ENCODE measurements at regions not wholly inside any gene's neighbourhood (a gene's known extent, or its start where the extent isn't known, plus 50 kb on each side); places are given as distances from the start of the nearest gene placed in this dataset.

DNA sequence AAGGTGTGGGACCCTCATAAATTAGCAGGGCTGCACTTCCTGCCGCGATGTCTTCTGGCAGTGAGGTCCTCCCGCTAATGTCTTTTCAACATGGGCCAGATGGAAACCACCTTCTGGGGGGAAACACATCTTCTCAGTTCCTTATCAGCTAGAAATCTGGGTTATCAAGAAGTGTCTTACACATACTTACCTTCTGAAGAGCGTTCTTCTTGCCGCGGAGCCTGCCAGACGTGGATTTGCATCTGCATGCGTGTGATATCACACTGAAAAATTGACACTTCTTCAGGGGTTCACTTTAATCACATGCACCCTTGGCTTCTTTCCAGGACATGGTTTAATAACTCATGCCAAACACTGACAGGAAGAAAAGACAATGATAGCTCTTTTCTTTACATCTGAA lies 163.5 kb upstream of the SOX11 start:
- Histone ChIP-seq H3K4me1 (ENCODE audit: control insufficient read depth, insufficient read depth, low read length) (no peaks in the 10 kb centered on the region), H3K4me2 (ENCODE audit: low read length) (no peak overlapping the region), H3K4me3 (ENCODE audit: low read length) (no peak overlapping the region), H3K27me3 (ENCODE audit: control insufficient read depth, insufficient read depth, low read length) (no peaks in the 10 kb centered on the region), H3K9ac (ENCODE audit: low read depth, low read length) (no peak overlapping the region), H3K9me3 (replicated peaks; ENCODE audit: low read length) (no peaks in the 10 kb centered on the region), H3K36me3 (ENCODE audit: insufficient read depth, low read length) (no peaks in the 10 kb centered on the region)

DNA sequence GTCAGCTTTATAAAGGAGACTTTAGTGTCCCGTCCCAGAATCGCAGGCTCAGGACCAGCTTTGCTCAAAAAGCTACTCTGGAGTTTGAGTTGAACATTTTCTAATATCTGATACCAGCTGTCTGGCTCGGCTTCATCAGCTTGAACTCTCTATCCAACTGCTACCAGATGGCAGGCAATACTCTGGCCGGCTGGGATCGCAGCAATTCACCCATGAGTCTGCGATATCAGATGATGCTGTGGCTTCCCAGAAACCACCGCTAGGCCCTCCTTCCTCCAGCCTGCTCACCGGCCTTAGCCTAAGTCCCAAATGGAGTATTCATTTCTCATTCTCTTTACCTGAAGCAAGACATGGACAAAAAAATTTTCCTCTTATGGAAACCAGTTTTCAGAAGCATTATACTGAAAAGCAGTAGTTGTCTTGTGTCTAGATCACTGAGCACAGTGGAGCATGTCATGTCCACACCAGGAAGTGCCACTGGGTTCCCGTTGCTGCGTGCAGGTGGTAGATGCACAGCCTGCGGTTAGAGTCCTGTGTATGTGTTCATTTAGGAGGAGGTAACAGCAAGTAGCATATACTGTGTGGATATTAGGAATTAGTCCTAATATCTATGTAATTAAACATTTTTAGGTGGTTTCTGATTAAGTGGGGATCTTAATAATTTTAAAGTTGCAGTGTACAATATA lies 162.0 kb upstream of the SOX11 start:
- H3K36me3 ChIP-seq (ENCODE audit: insufficient read depth, low read length) = no peaks in the 10 kb centered on the region
- no peaks in the 10 kb centered on the region for H3K27me3 ChIP-seq (ENCODE audit: control insufficient read depth, insufficient read depth, low read length)
- no peaks in the 10 kb centered on the region for H3K4me1 ChIP-seq (ENCODE audit: control insufficient read depth, insufficient read depth, low read length)
- H3K4me3 ChIP-seq (ENCODE audit: low read length) = no peak overlapping the region
- H3K9ac ChIP-seq (ENCODE audit: low read depth, low read length) = no peak overlapping the region
- no peak overlapping the region for H3K4me2 ChIP-seq (ENCODE audit: low read length)
- H3K9me3 ChIP-seq (replicated peaks; ENCODE audit: low read length) = no peaks in the 10 kb centered on the region

DNA sequence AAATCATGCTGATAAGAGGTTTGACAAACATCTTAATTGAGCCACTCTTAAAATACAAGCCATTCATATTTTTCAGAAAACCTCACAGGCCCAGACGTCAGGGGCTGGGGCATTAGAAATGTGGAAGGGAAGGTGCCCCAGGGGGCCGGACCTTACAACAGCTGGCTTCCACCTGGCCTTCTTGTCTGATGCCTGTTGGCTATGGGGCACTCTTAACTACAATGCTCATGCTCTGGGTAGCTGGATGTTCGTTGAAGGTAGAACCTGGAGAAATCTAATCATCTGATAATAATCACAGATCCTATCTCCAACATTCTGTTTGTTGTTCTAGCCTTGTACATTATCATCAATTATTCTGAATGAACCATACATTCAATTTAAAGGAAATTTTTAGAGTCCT lies 156.9 kb upstream of the SOX11 start:
- no peaks in the 10 kb centered on the region for H3K4me1 ChIP-seq (ENCODE audit: control insufficient read depth, insufficient read depth, low read length)
- H3K9ac ChIP-seq (ENCODE audit: low read depth, low read length) = no peak overlapping the region
- H3K4me2 ChIP-seq (ENCODE audit: low read length) = no peak overlapping the region
- no peaks in the 10 kb centered on the region for H3K36me3 ChIP-seq (ENCODE audit: insufficient read depth, low read length)
- no peaks in the 10 kb centered on the region for H3K9me3 ChIP-seq (replicated peaks; ENCODE audit: low read length)
- no peaks in the 10 kb centered on the region for H3K27me3 ChIP-seq (ENCODE audit: control insufficient read depth, insufficient read depth, low read length)
- no peak overlapping the region for H3K4me3 ChIP-seq (ENCODE audit: low read length)

DNA sequence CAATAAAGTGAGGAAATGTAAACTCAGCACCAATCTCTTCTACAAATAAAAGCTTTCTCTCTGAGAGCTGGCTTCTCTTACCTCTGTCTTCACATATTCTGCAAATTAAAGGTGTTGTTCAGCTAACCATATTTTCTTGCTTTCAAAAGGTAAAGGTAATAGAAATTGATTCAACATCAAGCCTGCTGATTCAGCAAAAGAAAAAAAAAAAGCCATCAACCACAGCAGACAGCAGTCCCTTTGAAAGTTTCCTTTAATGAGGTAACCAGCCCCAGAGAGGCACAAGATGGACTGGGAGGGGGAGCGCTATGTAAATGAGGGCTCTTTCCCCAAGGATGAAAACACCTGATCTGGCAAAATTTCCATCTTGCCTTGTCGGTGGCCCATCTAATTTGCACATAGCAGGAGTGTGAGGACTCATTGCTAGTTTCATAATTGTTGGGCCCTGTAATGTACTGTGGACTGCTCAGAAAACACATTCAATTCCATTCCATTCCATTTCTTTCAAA lies 154.9 kb upstream of the SOX11 start:
- no peak overlapping the region for H3K4me2 ChIP-seq (ENCODE audit: low read length)
- H3K27me3 ChIP-seq (ENCODE audit: control insufficient read depth, insufficient read depth, low read length) = no peaks in the 10 kb centered on the region
- H3K9me3 ChIP-seq (replicated peaks; ENCODE audit: low read length) = no peaks in the 10 kb centered on the region
- H3K4me3 ChIP-seq (ENCODE audit: low read length) = no peak overlapping the region
- no peak overlapping the region for H3K9ac ChIP-seq (ENCODE audit: low read depth, low read length)
- no peaks in the 10 kb centered on the region for H3K36me3 ChIP-seq (ENCODE audit: insufficient read depth, low read length)
- no peaks in the 10 kb centered on the region for H3K4me1 ChIP-seq (ENCODE audit: control insufficient read depth, insufficient read depth, low read length)

DNA sequence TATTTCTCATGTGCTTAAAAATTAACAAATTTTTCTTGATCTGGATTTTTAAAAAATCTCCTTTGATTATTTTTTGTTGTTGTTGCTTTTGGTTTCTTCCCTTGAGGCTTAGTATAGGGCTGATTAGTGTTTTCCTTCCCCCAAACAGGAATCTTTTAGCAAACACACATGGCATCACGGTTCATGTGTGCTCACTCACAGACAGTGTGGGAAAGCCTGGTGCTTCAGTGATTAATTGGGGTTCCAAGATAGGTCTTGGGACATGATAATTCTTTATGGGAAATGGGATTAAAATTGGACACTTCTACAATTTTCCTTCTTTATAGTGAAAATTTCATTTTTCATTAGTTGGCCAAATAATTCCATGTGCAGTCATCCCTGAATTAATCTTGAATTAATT lies 153.9 kb upstream of the SOX11 start:
- Histone ChIP-seq H3K9ac (ENCODE audit: low read depth, low read length) (no peak overlapping the region), H3K4me2 (ENCODE audit: low read length) (no peak overlapping the region), H3K4me1 (ENCODE audit: control insufficient read depth, insufficient read depth, low read length) (no peaks in the 10 kb centered on the region), H3K9me3 (replicated peaks; ENCODE audit: low read length) (no peaks in the 10 kb centered on the region), H3K27me3 (ENCODE audit: control insufficient read depth, insufficient read depth, low read length) (no peaks in the 10 kb centered on the region), H3K4me3 (ENCODE audit: low read length) (no peak overlapping the region), H3K36me3 (ENCODE audit: insufficient read depth, low read length) (no peaks in the 10 kb centered on the region)

DNA sequence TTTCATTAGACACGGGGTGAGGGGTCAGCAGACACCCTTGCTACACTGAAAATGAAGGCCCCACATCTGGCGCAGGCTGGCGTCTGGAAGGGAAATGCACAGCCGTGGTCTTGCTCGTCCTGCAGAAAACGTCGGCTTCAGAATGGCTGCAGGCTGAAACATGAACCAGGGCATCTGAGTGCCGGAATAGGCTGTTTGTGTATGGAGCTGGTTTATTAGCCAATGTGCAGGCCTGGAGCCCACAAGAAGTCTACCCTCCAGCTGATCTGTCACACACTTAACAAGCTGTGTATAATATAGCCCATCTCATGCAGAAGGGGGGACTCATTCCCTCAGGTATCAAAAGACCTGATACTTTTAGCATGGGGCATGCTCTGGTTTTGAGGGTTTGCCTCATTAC lies 153.4 kb upstream of the SOX11 start:
- Histone ChIP-seq H3K36me3 (ENCODE audit: insufficient read depth, low read length) (no peaks in the 10 kb centered on the region), H3K4me3 (ENCODE audit: low read length) (no peak overlapping the region), H3K9ac (ENCODE audit: low read depth, low read length) (no peak overlapping the region), H3K27me3 (ENCODE audit: control insufficient read depth, insufficient read depth, low read length) (no peaks in the 10 kb centered on the region), H3K4me1 (ENCODE audit: control insufficient read depth, insufficient read depth, low read length) (no peaks in the 10 kb centered on the region), H3K4me2 (ENCODE audit: low read length) (no peak overlapping the region), H3K9me3 (replicated peaks; ENCODE audit: low read length) (no peaks in the 10 kb centered on the region)

DNA sequence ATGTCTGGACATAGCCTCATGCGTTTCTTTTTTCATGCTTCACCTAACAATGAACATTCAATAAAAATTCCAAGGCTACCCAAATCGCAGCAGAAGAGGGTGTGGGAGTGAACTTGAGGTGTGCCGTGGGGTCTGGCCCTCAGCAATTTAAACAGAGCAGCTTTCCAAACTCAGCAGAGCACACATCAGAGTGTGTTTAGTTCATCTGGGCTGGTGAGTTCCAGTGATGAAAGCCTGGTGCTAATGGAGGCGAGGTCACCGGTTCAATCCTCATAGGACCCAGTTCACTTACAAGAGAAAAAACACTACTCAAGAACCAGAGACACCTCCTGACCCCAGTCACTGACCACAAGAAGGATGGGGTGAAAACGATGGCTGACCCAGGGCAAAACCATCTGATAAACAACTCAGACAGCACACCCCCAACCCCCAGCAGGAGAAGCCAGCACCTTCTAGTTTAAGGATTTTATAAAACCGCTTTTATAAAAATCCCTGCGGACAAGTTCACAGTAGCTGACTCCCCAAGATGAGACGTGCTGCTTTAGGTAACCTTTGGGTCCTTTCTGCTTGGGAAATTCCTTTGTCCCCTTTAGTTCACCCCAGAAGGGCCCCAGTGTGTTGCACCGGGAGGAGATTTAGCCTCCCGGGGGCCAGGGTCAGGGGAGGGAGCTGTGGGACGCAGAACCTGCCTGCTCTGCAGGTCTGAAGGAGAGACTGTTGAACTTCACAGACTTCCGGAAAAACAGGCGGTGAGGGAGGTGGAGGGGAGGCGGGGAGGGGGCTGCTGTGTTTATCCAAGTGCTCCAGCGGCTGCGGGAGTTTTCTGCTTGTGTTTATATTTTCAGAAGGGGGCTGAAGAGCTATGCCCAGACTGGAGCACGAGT lies 152.7 kb upstream of the SOX11 start:
- Histone ChIP-seq H3K4me2 (ENCODE audit: low read length) (no peak overlapping the region), H3K4me3 (ENCODE audit: low read length) (no peak overlapping the region), H3K9ac (ENCODE audit: low read depth, low read length) (no peak overlapping the region), H3K4me1 (ENCODE audit: control insufficient read depth, insufficient read depth, low read length) (no peaks in the 10 kb centered on the region), H3K36me3 (ENCODE audit: insufficient read depth, low read length) (no peaks in the 10 kb centered on the region), H3K9me3 (replicated peaks; ENCODE audit: low read length) (no peaks in the 10 kb centered on the region), H3K27me3 (ENCODE audit: control insufficient read depth, insufficient read depth, low read length) (no peaks in the 10 kb centered on the region)

DNA sequence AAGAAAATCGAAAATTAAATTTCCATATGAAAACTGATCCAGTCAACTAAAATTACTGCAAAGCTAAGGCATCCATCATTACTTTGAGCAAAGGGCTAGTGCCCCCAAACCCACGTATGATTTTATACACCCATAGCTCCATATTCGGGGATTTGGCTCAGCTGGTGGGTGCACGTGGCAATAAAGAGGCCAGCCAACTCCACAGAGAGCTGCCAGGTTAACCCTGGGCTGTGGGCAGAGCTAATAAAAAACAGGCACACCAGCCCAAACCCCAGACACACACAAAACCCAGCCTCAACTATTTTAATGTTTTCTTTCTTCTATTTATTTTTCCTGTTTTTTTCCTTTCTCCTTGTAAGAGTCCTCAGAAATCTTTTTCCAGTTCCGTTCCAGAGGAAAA lies 151.3 kb upstream of the SOX11 start:
- no peak overlapping the region for H3K4me3 ChIP-seq (ENCODE audit: low read length)
- no peaks in the 10 kb centered on the region for H3K9me3 ChIP-seq (replicated peaks; ENCODE audit: low read length)
- no peaks in the 10 kb centered on the region for H3K4me1 ChIP-seq (ENCODE audit: control insufficient read depth, insufficient read depth, low read length)
- no peak overlapping the region for H3K9ac ChIP-seq (ENCODE audit: low read depth, low read length)
- no peaks in the 10 kb centered on the region for H3K36me3 ChIP-seq (ENCODE audit: insufficient read depth, low read length)
- no peaks in the 10 kb centered on the region for H3K27me3 ChIP-seq (ENCODE audit: control insufficient read depth, insufficient read depth, low read length)
- H3K4me2 ChIP-seq (ENCODE audit: low read length) = no peak overlapping the region

DNA sequence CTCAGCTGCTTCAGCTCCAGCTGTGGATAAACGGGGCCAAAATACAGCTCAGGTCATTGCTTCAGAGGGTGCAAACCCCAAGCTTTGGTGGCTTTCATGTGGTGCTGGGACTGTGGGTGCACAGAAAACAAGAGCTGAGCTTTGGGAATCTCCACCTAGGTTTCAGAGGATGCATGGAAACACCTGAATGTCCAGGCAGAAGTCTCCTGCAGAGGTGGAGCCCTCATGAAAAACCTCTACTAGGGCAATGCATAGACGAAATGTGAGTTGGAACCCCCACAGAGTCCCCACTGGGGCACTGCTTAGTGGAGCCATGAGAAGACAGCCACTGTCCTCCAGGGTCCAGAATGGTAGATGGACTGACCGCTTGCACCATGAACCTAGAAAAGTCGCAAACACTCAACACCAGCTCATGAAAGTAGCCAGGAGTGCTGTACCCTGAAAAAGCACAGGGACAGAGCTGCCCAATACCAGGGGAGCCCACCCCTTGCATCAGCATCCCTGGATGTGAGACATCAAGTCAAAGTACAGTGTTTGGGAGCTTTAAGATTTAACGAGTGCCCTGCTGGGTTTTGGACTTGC lies 147.9 kb upstream of the SOX11 start:
- H3K9me3 ChIP-seq (replicated peaks; ENCODE audit: low read length) = no peaks in the 10 kb centered on the region
- H3K9ac ChIP-seq (ENCODE audit: low read depth, low read length) = no peak overlapping the region
- no peaks in the 10 kb centered on the region for H3K36me3 ChIP-seq (ENCODE audit: insufficient read depth, low read length)
- H3K4me3 ChIP-seq (ENCODE audit: low read length) = no peak overlapping the region
- no peak overlapping the region for H3K4me2 ChIP-seq (ENCODE audit: low read length)
- H3K4me1 ChIP-seq (ENCODE audit: control insufficient read depth, insufficient read depth, low read length) = no peaks in the 10 kb centered on the region
- H3K27me3 ChIP-seq (ENCODE audit: control insufficient read depth, insufficient read depth, low read length) = no peaks in the 10 kb centered on the region

DNA sequence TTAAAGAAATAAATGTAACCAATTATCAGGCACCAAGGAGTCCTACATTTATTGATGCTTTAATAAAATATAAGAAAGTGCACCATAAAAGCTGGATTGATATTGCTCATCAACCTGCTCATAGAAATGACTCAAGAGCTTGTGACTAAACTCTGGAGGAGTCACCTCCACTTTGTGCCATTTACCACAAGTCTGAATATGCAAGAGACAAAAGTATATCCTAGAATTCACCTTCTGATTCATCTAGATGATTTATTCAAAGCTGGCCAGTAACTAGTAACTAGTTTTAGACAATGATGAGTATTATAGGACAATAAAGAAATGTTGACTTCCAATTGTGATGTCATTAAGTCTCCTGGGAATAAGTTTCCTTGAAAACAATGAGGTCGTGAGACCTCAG lies 146.0 kb upstream of the SOX11 start:
- H3K4me1 ChIP-seq (ENCODE audit: control insufficient read depth, insufficient read depth, low read length) = no peaks in the 10 kb centered on the region

DNA sequence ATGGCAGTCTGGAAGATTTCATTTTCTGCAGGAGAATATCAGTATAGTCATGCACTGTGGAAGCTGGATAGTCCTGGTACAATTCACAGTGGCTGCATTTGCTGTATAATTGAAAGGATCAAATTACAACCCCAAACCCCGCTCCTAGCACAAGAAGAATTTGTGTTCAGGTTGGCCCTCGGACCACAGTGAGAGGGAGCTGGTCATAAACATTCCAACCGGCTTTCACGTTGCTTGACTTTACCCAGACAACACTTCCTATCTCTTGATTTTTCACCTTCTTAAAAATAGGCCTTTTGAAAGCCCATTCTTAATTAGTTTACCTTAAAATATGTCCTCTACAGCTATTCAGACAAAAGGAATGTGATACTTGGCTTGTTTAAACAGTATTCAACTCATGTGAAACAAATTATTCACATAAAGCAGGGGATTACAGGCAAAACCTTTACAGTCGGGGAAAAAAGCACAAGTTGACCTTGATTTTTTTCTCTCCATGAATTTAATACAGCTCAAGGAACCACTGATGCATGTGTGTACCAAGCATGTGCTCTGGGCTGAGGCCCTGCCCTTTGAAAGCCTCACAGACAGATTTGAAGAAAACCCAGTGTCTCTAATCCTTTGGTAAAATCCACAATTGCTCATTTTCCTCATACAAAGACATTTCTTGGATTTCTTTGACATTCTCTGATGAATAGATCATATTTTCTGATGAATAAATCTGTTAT lies 143.0 kb upstream of the SOX11 start:
- no peaks in the 10 kb centered on the region for H3K9me3 ChIP-seq (replicated peaks; ENCODE audit: low read length)
- no peak overlapping the region for H3K4me3 ChIP-seq (ENCODE audit: low read length)
- no peak overlapping the region for H3K4me2 ChIP-seq (ENCODE audit: low read length)
- no peaks in the 10 kb centered on the region for H3K27me3 ChIP-seq (ENCODE audit: control insufficient read depth, insufficient read depth, low read length)
- H3K36me3 ChIP-seq (ENCODE audit: insufficient read depth, low read length) = no peaks in the 10 kb centered on the region
- H3K4me1 ChIP-seq (ENCODE audit: control insufficient read depth, insufficient read depth, low read length) = no peaks in the 10 kb centered on the region
- no peak overlapping the region for H3K9ac ChIP-seq (ENCODE audit: low read depth, low read length)

More for the DNA sequence above, 146.0 kb upstream of the SOX11 start:
- Histone ChIP-seq H3K36me3 (ENCODE audit: insufficient read depth, low read length) (no peaks in the 10 kb centered on the region), H3K9me3 (replicated peaks; ENCODE audit: low read length) (no peaks in the 10 kb centered on the region), H3K4me2 (ENCODE audit: low read length) (no peak overlapping the region), H3K4me3 (ENCODE audit: low read length) (no peak overlapping the region), H3K9ac (ENCODE audit: low read depth, low read length) (no peak overlapping the region), H3K27me3 (ENCODE audit: control insufficient read depth, insufficient read depth, low read length) (no peaks in the 10 kb centered on the region)

All from skeletal muscle satellite cell (primary cell).